MM.1S (cell line): ENCODE measurements at regions not wholly inside any gene's neighbourhood (a gene's known extent, or its start where the extent isn't known, plus 50 kb on each side); places are given as distances from the start of the nearest gene placed in this dataset.

Experiments used
- DNase-seq: peaks from one replicate; pipeline ENCODE4 v3.0.0-alpha.2; 2015
- H2AFZ ChIP-seq: fragments of 300-600 bp; sonication (generic); 2 replicates; pipeline ENCODE4 v1.6.0; 2016; ENCODE audit warnings: antibody characterized with exemption, low read length
- H3F3A ChIP-seq: fragments of 300-600 bp; sonication (generic); 2 replicates; pipeline ENCODE4 v1.6.1; 2016; ENCODE audit warnings: mild to moderate bottlenecking, antibody characterized with exemption, low read length, moderate library complexity, mixed read lengths; ENCODE audit not compliant: insufficient read depth
- H3K27ac ChIP-seq: fragments of 300-600 bp; sonication (generic); 2 replicates; pipeline ENCODE4 v1.5.1; 2016; ENCODE audit warnings: mild to moderate bottlenecking, low read length
- H3K27me3 ChIP-seq: fragments of 300-600 bp; sonication (generic); replicated peaks from 2 replicates; pipeline ENCODE4 v1.6.0; 2016; ENCODE audit warnings: low read length; ENCODE audit not compliant: insufficient read depth
- H3K36me3 ChIP-seq: fragments of 300-600 bp; sonication (generic); replicated peaks from 2 replicates; pipeline ENCODE4 v1.6.1; 2016; ENCODE audit warnings: mild to moderate bottlenecking, low read length, mixed read lengths; ENCODE audit not compliant: insufficient read depth
- H3K4me1 ChIP-seq: fragments of 300-600 bp; sonication (generic); 2 replicates; pipeline ENCODE4 v1.6.1; 2016; ENCODE audit warnings: low read length, mixed read lengths
- H3K4me2 ChIP-seq: fragments of 300-600 bp; sonication (generic); 2 replicates; pipeline ENCODE4 v1.6.0; 2016; ENCODE audit warnings: low read depth, low read length
- H3K4me3 ChIP-seq: fragments of 300-600 bp; sonication (generic); 2 replicates; pipeline ENCODE4 v1.5.1; 2016; ENCODE audit warnings: low read length, mixed read lengths
- H3K79me2 ChIP-seq: fragments of 300-600 bp; sonication (generic); 2 replicates; pipeline ENCODE4 v1.6.1; 2016; ENCODE audit warnings: mixed run types, low read length, mixed read lengths
- H3K9ac ChIP-seq: fragments of 300-600 bp; sonication (generic); 2 replicates; pipeline ENCODE4 v1.6.1; 2016; ENCODE audit warnings: low read length, mixed read lengths
- H3K9me2 ChIP-seq: fragments of 300-600 bp; sonication (generic); replicated peaks from 2 replicates; pipeline ENCODE4 v1.6.1; 2016; ENCODE audit warnings: mild to moderate bottlenecking, low read length, mixed read lengths; ENCODE audit not compliant: insufficient read depth
- H3K9me3 ChIP-seq: fragments of 300-600 bp; sonication (generic); replicated peaks from 2 replicates; pipeline ENCODE4 v1.6.1; 2016; ENCODE audit warnings: mild to moderate bottlenecking, low read length, mixed read lengths; ENCODE audit not compliant: insufficient read depth
- H4K20me1 ChIP-seq: fragments of 300-600 bp; sonication (generic); 2 replicates; pipeline ENCODE4 v1.6.1; 2016; ENCODE audit warnings: mild to moderate bottlenecking, low read length, moderate library complexity, mixed read lengths; ENCODE audit not compliant: insufficient read depth
- EZH2 ChIP-seq: fragments of 300-600 bp; sonication (generic); optimal IDR thresholded peaks from 2 replicates; pipeline ENCODE3; 2017; ENCODE audit warnings: low read depth, mild to moderate bottlenecking, antibody characterized with exemption, low read length, mixed read lengths
- EZH2phosphoT487 ChIP-seq: fragments of 300-600 bp; sonication (generic); IDR thresholded peaks from 2 replicates; pipeline ENCODE4 v1.6.1; 2018; ENCODE audit warnings: antibody characterized with exemption, low read length
- TF ChIP-seq, protein P1 (sequence below): fragments of 300-600 bp; sonication (generic); IDR thresholded peaks from 2 replicates; pipeline ENCODE4 v1.5.1; 2016; ENCODE audit warnings: antibody characterized with exemption, low read length, mixed read lengths

DNA sequence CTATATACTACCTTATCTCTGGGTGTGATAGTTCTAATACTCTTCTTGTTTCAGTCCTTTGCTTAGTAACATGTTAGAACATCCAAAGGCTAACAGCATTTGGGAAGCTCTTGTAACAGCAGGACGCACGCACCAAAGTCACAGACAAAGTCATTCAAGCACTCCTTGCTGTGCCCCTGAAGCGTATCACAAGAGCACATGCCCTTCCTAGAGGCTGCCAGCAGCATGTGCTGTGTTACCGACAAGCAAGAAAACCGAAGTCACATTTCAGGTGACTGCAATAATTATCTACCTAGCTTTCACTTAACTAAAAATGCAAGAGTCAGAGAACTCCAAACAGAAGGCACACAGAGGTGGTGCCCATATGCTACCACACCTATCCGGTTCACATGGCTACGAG, 194.1 kb downstream of the KLF12 start:
- Histone ChIP-seq H3F3A (no peaks in the 10 kb centered on the region), H2AFZ (no peak overlapping the region), H3K27me3 (no peaks in the 10 kb centered on the region), H3K4me1 (no peaks in the 10 kb centered on the region), H4K20me1 (no peaks in the 10 kb centered on the region), H3K4me2 (no peak overlapping the region), H3K4me3 (no peak overlapping the region), H3K9me3 (no peaks in the 10 kb centered on the region), H3K27ac (no peak overlapping the region), H3K9me2 (no peaks in the 10 kb centered on the region), H3K9ac (no peak overlapping the region), H3K79me2 (peaks cover 3% of the 10 kb centered on the region; the same call in 1 of the 2 replicates), H3K36me3 (no peaks in the 10 kb centered on the region)
- no peak for DNase-seq
- TF ChIP-seq, protein P1, sequence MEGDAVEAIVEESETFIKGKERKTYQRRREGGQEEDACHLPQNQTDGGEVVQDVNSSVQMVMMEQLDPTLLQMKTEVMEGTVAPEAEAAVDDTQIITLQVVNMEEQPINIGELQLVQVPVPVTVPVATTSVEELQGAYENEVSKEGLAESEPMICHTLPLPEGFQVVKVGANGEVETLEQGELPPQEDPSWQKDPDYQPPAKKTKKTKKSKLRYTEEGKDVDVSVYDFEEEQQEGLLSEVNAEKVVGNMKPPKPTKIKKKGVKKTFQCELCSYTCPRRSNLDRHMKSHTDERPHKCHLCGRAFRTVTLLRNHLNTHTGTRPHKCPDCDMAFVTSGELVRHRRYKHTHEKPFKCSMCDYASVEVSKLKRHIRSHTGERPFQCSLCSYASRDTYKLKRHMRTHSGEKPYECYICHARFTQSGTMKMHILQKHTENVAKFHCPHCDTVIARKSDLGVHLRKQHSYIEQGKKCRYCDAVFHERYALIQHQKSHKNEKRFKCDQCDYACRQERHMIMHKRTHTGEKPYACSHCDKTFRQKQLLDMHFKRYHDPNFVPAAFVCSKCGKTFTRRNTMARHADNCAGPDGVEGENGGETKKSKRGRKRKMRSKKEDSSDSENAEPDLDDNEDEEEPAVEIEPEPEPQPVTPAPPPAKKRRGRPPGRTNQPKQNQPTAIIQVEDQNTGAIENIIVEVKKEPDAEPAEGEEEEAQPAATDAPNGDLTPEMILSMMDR, result no peak
- TF ChIP-seq EZH2, result no peak
- TF ChIP-seq EZH2phosphoT487, result no peak

DNA sequence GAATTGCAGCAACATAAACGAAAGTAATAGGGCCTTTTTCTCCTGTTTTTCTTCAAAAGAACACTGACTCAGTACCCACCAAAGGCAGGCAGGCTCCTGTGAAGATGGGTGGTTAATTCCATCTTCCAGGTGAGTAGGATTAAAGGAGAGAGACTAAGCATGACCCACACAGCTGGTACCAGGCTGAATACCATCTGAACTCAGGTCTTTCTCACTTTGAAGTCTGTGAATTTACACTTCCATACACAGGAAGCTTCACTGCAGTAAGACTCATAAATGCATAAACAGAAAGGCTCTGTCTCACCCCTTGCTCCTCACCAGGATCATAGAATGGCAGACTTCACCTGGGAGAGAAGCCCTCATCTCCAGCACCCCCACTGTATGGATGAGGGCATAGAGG, 194.6 kb downstream of the KLF12 start:
- Histone ChIP-seq H3K27me3 (no peaks in the 10 kb centered on the region), H4K20me1 (no peaks in the 10 kb centered on the region), H3F3A (peaks cover under 1% of the 10 kb centered on the region; the same call in 1 of the 2 replicates), H3K4me1 (peaks cover under 1% of the 10 kb centered on the region), H3K79me2 (peaks cover 3% of the 10 kb centered on the region; the same call in 1 of the 2 replicates), H3K27ac (no peak overlapping the region), H3K9ac (no peak overlapping the region), H3K4me3 (no peak overlapping the region), H3K9me3 (no peaks in the 10 kb centered on the region), H2AFZ (no peak overlapping the region), H3K36me3 (no peaks in the 10 kb centered on the region), H3K9me2 (no peaks in the 10 kb centered on the region), H3K4me2 (no peak overlapping the region)
- TF ChIP-seq EZH2 (no peak), EZH2phosphoT487 (no peak)
- TF ChIP-seq, protein P1, result no peak
- no peak for DNase-seq

DNA sequence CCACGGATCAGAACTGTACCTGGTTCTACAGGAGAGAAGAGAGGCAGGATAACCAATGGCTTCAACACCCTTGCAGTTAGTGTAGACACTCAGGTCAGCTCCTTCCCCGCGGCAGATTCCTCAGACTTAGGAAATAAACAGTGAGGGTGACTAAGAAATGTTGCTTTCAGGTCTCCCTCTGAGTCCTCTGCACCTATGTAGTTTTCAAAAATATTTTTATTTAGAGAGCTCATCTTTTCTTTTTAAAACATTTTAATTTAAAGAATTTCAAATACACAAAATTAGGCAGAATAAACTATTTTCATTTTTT, 195.2 kb downstream of the KLF12 start:
- Histone ChIP-seq H2AFZ (no peak overlapping the region), H3K9me3 (no peaks in the 10 kb centered on the region), H4K20me1 (no peaks in the 10 kb centered on the region), H3K36me3 (no peaks in the 10 kb centered on the region), H3K27me3 (no peaks in the 10 kb centered on the region), H3K27ac (no peak overlapping the region), H3K9me2 (no peaks in the 10 kb centered on the region), H3K79me2 (peaks cover 3% of the 10 kb centered on the region; the same call in 1 of the 2 replicates), H3K9ac (no peak overlapping the region), H3K4me3 (no peak overlapping the region), H3F3A (peaks cover 6% of the 10 kb centered on the region; the same call in 1 of the 2 replicates), H3K4me1 (peaks cover 7% of the 10 kb centered on the region), H3K4me2 (no peak overlapping the region)
- DNase-seq, result no peak
- TF ChIP-seq, protein P1, result no peak
- TF ChIP-seq EZH2phosphoT487 (no peak), EZH2 (no peak)
